ENCODE measurements at regions not wholly inside any gene's neighbourhood (a gene's known extent, or its start where the extent isn't known, plus 50 kb on each side); places are given as distances from the start of the nearest gene placed in this dataset.
"Not testable (repeated sequence)": the region's sequence is repeated elsewhere in the genome, so short reads cannot be mapped to it uniquely, and the experiment has no call there.

DNA sequence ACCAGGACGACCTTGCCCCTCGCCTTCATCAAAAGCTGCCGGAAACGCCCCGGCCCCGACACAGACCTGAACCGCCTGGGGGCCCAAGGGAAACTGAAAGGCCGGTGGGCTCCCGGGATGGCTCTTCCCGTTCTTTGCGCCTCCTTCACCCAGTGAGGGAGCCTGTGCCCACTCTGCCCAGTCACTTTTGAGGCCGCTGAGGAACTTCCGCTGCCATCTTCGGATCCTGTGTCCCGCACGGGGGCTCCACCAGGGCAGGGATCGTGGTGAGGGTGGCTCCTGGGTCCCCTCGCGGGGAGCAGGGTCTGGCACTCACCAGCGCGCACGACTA is 104.0 kb downstream of the PPIAL4G start:
- 47 to 88% methylated on average over 22 of the region's 22 CpGs for WGBS, 2 donors
- TF ChIP-seq EP300 (IDR thresholded peaks at IDR 0.05): no peak
- TF ChIP-seq POLR2A (IDR thresholded peaks at IDR 0.05): no peak
- TF ChIP-seq POLR2AphosphoS5 (IDR thresholded peaks at IDR 0.05): no peak
- intact Hi-C loops (cut with DNase I): no loop called here
- DNase-seq: no peak
- no peak overlapping the region for H3K4me3 ChIP-seq
- no peaks in the 10 kb centered on the region for H3K4me1 ChIP-seq
- H3K27ac ChIP-seq: no peak overlapping the region
- H3K36me3 ChIP-seq: no peaks in the 10 kb centered on the region
- no peaks in the 10 kb centered on the region for H3K9me3 ChIP-seq
- peaks cover 0 to 2% (median 0%) of the 10 kb centered on the region in 3 donors for H3K27me3 ChIP-seq

DNA sequence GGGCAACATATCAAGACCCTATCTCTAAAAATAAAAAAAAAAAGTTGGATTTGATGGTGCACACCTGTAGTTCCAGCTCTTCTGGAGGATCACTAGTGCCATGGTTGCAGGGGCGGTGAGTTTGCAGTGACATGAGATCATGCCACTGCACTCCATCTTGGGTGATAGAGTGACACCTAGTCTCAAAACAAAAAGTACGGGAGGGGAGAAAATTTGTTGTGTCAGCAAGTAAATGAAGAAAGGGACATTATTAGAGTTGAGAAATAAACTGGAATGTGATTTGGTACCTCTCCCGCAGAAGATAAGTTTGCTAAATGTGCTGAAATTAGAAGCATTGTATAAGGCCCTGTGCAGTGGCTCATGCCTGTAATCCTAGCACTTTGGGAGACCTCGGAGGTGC is 105.1 kb downstream of the PPIAL4G start:
- not testable (repeated sequence) for H3K4me3 ChIP-seq, H3K9me3 ChIP-seq, H3K4me1 ChIP-seq

DNA sequence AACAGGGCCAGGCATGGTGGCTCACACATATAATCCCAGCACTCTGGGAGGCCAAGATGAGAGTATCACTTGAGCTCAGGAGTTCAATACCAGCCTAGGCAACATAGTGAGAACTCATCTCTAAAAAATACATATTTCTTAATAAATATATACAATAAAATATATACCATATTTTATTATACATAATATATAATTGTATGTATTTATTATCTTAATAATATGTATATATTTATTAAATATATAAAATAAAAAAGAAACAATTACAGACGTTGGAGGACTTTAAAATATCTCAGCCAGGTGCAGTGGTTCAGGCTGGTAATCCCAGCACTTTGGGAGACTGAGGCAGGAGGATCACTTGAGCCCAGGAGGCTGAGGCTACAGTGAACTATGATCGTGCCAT is 106.1 kb downstream of the PPIAL4G start:
- 80 to 90% methylated on average over 2 of the region's 2 CpGs for WGBS, 2 donors
- H3K9me3 ChIP-seq; intact Hi-C loops (cut with DNase I); H3K27me3 ChIP-seq; H3K4me3 ChIP-seq; H3K27ac ChIP-seq; DNase-seq; H3K4me1 ChIP-seq; H3K36me3 ChIP-seq: not testable (repeated sequence)

More for the DNA sequence above, 105.1 kb downstream of the PPIAL4G start:
- H3K27me3 ChIP-seq; H3K27ac ChIP-seq; H3K36me3 ChIP-seq; intact Hi-C loops (cut with DNase I); DNase-seq: not testable (repeated sequence)
- WGBS, 2 donors: 86 to 94% methylated on average over 4 of the region's 4 CpGs

DNA sequence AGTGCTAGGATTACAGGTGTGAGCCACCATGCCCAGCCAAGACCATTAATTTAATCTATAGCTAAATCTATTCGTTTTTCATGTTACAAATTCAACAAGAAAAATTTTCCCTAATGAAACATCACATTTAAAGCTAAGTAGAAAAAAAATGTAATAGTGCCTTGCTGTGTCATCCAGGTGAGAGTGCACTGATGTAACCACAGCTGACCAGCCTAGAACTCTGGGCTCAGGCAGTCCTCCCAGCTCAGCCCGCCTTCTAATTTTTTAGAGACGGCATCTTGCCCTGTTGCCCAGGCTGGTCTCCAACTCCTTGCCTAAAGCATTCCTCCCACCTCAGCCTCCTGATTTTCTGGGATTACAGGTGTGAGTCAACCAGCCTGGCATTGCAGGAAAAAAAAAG is 109.0 kb downstream of the PPIAL4G start:
- Histone ChIP-seq H3K27ac (no peak overlapping the region), H3K4me3 (no peak overlapping the region), H3K4me1 (no peaks in the 10 kb centered on the region), H3K36me3 (no peaks in the 10 kb centered on the region), H3K27me3 (no peaks in the 10 kb centered on the region), H3K9me3 (no peaks in the 10 kb centered on the region)
- DNase-seq: no peak
- 91 to 92% methylated on average over 3 of the region's 3 CpGs for WGBS, 2 donors
- intact Hi-C loops (cut with DNase I): no loop called here
- no peak for TF ChIP-seq EP300 (IDR thresholded peaks at IDR 0.05)
- no peak for TF ChIP-seq POLR2A (IDR thresholded peaks at IDR 0.05)
- TF ChIP-seq POLR2AphosphoS5 (IDR thresholded peaks at IDR 0.05): no peak
- TF ChIP-seq, protein P1, sequence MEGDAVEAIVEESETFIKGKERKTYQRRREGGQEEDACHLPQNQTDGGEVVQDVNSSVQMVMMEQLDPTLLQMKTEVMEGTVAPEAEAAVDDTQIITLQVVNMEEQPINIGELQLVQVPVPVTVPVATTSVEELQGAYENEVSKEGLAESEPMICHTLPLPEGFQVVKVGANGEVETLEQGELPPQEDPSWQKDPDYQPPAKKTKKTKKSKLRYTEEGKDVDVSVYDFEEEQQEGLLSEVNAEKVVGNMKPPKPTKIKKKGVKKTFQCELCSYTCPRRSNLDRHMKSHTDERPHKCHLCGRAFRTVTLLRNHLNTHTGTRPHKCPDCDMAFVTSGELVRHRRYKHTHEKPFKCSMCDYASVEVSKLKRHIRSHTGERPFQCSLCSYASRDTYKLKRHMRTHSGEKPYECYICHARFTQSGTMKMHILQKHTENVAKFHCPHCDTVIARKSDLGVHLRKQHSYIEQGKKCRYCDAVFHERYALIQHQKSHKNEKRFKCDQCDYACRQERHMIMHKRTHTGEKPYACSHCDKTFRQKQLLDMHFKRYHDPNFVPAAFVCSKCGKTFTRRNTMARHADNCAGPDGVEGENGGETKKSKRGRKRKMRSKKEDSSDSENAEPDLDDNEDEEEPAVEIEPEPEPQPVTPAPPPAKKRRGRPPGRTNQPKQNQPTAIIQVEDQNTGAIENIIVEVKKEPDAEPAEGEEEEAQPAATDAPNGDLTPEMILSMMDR (IDR thresholded peaks at IDR 0.05): no peak

DNA sequence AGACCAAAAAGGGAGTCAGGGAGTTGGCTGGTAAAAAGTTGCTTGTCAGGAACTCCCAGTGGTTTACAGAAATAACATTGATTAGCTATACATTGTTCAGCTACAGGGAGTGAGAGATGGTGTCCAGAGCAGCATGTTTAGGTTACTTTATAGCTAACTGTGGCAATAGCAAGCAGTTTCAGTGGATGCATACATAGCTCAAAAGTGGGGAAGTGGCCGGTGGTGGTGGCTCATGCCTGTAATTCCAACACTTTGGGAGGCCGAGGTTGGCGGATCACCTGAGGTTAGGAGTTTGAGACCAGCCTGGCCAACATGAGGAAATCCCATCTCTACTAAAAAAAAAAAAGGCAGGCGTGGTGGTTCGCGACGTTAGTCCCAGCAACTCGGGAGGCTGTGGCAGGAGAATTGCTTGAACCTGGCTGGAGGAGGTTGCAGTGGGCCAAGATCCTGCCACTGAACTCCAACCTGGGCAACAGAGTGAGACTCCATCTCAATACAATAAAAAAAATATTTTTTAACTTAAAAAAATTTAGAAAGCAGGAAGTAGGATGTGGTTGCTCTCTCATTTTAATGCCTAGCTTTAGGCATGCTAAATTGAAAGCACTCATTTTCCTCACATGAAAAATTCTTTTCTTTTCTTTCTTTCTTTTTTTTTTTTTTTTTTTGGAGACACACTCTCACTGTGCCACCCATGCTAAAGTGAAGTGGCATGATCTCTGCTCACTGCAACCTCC is 109.7 kb downstream of the PPIAL4G start:
- intact Hi-C loops (cut with DNase I): no loop called here
- TF ChIP-seq POLR2A (IDR thresholded peaks at IDR 0.05): no peak
- no peak for TF ChIP-seq EP300 (IDR thresholded peaks at IDR 0.05)
- TF ChIP-seq POLR2AphosphoS5 (IDR thresholded peaks at IDR 0.05): no peak
- TF ChIP-seq, protein P1 (IDR thresholded peaks at IDR 0.05): no peak
- WGBS, 2 donors: 74 to 84% methylated on average over 8 of the region's 8 CpGs
- no peaks in the 10 kb centered on the region for H3K27me3 ChIP-seq
- no peak for DNase-seq
- no peak overlapping the region for H3K27ac ChIP-seq
- H3K36me3 ChIP-seq: no peaks in the 10 kb centered on the region
- H3K4me1 ChIP-seq: no peaks in the 10 kb centered on the region
- no peak overlapping the region for H3K4me3 ChIP-seq
- no peaks in the 10 kb centered on the region for H3K9me3 ChIP-seq

DNA sequence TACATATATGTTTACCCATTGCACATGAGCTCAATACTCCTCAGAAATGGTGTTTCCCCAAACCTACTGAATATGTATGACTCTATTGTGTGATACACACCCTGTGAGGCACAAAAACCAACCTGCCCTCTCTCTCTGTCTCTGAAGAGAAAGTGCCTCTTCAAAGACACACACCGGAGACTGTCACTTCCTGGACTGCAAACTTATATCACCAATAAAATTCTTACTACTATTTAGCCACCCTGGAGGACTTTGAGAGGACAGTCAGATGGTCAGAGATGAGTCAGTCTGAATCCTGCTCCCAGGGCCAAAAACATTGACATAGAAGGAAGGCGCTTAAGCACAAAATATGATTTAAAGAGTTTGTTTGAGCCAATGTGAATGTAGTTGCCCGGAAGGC is 110.4 kb downstream of the PPIAL4G start:
- Histone ChIP-seq H3K27me3 (no peaks in the 10 kb centered on the region), H3K4me1 (no peaks in the 10 kb centered on the region), H3K9me3 (no peaks in the 10 kb centered on the region), H3K36me3 (no peaks in the 10 kb centered on the region), H3K4me3 (no peak overlapping the region), H3K27ac (no peak overlapping the region)
- TF ChIP-seq, protein P1 (IDR thresholded peaks at IDR 0.05): no peak
- intact Hi-C loops (cut with DNase I): no loop called here
- WGBS, 2 donors: 55 to 61% methylated on average over 3 of the region's 3 CpGs
- DNase-seq: no peak

DNA sequence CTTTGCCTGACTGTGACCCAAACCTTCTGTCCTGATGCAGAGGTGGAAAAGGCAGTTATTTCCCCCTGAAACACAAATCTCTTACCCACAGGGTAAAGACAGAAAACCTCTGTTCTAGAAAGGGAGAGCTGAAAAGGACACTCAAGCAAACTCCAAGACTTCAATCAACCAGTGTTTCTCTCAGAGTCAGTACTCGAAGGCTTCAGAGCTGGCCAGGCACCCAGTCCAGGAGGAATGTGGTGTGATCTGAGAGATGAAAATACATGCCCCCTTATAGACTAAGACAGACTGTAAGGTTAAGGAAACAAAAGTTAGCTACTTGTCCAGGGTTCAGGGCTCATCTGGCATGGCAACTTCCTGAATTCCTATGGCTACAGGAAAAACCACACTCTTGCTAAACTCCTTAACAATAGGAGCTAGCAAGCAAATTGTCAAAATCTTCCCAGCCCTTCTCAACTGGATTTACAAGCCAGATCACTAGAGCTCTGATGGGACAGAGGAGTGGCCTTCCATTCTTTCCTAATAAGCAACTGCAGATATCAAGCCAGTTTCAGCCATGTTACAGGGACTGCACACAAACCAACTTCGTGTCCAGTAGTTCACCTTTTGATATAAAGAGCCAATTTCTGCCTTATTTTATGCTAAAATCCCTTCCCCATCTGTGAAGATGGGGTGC is 110.9 kb downstream of the PPIAL4G start:
- H3K4me1 ChIP-seq; H3K9me3 ChIP-seq; H3K27ac ChIP-seq; H3K27me3 ChIP-seq; DNase-seq; H3K4me3 ChIP-seq; intact Hi-C loops (cut with DNase I); H3K36me3 ChIP-seq: not testable (repeated sequence)
- WGBS, 2 donors: 78 to 83% methylated on average over 2 of the region's 2 CpGs
